Tibial nerve (tissue), 3 donors: ENCODE measurements at regions not wholly inside any gene's neighbourhood (a gene's known extent, or its start where the extent isn't known, plus 50 kb on each side); places are given as distances from the start of the nearest gene placed in this dataset.

ENCODE experiments used
- CTCF ChIP-seq, 5 experiments: fragments of 200-600 bp in 3 of 5; fragments of 450-650 bp in 2 of 5; sonication (generic) in 3 of 5; IDR thresholded peaks; one replicate each; pipeline ENCODE4 v1.5.1; 2016 to 2019; ENCODE audit warnings: antibody characterized with exemption in 5 of 5, mild to moderate bottlenecking in 3 of 5, moderate library complexity in 2 of 5
- POLR2A ChIP-seq, 2 donors: fragments of 450-650 bp; IDR thresholded peaks; one replicate each; pipeline ENCODE4 v1.6.1; 2017; ENCODE audit warnings: antibody characterized with exemption in 2 of 2, mild to moderate bottlenecking in 2 of 2, moderate library complexity in 2 of 2

- TF ChIP-seq CTCF (IDR thresholded peaks at IDR 0.05) (no peak), POLR2A (IDR thresholded peaks at IDR 0.05) (no peak)
Measured at GRCh38 chr13:50071379-50071778, 56.1 kb downstream of the KCNRG start.
